HG03558 (cell line): ENCODE measurements at regions not wholly inside any gene's neighbourhood (a gene's known extent, or its start where the extent isn't known, plus 50 kb on each side); places are given as distances from the start of the nearest gene placed in this dataset.
"Not testable (repeated sequence)": the region's sequence is repeated elsewhere in the genome, so short reads cannot be mapped to it uniquely, and the experiment has no call there.

Source experiments
- ATAC-seq: cut with Tn5 transposase; IDR thresholded peaks from one replicate; pipeline ENCODE4 v1.9.1; 2021; ENCODE audit warnings: moderate number of reproducible peaks; ENCODE audit not compliant: unreplicated experiment; ENCODE audit errors: extremely low read depth

DNA sequence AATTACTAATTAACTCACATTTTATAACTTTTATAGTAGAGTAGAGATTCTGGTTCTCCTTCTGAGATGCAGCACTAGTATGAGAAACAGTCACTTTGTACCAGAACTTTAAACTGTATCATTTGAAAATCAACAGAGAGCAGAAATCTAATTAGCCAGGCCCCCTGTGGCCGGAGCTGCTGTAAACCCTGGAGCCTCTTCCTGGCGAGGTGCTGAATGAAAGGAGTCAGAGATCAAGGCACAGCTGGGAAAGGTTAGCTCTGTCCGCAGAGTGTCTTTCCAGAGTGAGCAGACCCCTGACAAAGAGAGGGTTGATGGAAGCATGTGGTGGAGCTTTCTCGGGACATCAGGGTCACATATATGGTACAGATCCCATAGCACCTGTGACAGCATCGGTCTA lies 703.8 kb downstream of the RFPL4B start:
- ATAC-seq: no peak

DNA sequence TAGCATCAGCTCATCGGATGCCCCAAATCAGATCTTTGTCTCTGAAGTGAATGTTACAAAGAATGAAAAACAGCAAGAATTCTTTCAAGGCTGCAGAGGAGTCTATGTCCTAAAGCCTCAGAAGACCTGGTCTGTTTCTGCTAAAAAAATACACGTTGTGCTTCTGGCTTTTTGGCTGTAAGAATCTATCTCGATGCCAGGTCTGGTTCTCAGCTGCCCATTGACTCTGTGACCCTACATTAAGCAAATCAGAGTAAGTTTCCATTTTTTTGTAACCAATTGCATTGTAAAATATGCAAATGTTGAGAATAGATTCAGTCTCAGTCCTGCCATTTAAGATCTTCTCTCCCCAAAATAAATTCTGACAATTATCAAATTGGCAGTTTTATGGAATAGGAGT lies 705.4 kb downstream of the RFPL4B start:
- no peak for ATAC-seq

DNA sequence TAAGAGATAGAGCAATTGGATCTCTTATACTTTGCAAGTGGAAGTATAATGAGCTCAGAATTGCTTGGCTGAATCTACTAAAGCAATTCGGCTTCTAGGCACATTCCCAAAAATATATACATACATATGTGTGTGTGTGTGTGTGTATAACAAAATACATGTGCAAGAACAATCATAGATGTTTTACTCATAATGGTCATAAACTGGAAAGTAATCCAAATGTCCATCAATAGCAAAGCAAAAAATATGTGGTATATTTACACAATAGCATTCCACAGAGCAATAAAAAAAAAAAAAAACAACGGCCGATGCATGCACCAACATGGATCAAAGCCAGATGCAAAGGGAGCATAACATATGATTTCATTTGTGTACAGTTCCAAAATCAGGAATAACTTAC lies 707.9 kb downstream of the RFPL4B start:
- ATAC-seq: no peak

DNA sequence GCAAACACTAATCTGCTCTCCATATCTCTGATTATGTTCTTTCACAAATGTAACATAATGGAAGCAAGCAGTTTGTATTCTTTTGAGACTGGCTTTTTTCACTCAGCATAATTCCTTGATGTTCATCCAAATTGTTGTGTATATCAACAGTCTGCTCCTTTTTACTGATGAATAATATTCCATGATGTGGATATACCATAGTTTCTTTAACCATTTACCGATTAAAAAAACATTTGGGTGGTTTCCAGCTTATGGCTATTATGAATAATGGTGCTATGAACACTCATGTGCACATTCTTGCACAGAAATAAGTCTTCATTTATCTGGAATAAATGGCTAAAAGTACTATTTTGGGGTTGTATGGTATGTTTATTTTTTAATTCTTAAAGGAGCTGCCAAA lies 708.9 kb downstream of the RFPL4B start:
- ATAC-seq: no peak

DNA sequence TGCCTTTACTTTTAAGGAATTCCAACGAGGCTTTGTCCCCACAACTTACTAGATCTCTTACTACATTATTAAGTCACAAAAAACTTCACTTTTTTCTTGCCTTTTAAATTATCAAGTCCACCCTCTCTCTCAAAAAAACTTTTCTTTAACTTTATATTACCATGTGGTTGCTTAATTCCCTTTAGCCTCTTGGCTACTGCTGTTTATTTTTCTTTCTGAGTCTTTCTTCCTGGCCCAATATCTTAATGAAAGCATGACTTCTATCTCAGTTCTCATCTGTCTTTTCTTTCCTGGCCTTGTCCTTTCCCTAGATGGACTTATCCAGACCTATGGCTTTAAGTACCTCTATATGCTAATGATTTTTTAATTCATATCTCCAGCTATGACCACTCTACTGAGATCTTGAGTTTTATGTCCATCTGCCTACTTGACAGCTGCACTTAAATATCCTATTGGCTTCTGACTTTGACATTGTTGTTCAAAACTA lies 710.5 kb downstream of the RFPL4B start:
- no peak for ATAC-seq

DNA sequence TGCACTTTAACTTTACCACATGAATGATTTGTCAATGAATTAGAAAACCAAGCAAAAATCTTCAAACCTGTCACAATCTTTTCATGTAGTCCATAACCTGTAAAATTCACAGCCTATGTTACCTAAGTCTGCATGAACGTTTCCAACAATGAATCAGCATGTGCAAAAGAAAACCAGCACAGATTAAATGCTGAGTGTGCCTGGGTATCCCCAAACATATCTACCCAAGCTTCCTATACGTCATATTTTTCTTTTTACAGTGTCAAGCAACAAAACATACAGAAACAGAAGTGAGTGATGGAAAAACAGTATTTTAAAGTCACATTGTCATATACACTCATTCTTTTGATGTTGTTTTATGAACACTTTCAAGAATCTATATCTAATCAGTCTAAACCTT lies 713.5 kb downstream of the RFPL4B start:
- no peak for ATAC-seq

DNA sequence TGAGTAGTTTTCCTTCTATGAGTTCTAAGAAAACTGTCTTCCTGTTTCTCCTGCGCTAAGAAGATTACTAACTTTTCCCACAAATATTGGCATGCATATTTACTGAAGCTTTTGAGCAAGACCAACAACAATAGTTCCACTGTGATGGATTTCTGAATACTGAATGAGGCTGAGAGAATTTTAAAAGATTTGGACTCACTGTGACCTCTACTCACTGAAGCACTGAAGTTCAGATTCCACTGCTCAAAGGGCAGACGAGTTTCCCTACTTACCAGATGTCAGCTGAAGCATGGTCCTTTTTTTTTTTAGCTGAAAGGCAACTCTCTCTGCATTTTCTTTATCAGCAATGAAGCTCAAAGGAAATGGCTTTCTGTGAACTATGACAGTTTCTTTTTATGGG lies 718.5 kb downstream of the RFPL4B start:
- ATAC-seq: no peak

DNA sequence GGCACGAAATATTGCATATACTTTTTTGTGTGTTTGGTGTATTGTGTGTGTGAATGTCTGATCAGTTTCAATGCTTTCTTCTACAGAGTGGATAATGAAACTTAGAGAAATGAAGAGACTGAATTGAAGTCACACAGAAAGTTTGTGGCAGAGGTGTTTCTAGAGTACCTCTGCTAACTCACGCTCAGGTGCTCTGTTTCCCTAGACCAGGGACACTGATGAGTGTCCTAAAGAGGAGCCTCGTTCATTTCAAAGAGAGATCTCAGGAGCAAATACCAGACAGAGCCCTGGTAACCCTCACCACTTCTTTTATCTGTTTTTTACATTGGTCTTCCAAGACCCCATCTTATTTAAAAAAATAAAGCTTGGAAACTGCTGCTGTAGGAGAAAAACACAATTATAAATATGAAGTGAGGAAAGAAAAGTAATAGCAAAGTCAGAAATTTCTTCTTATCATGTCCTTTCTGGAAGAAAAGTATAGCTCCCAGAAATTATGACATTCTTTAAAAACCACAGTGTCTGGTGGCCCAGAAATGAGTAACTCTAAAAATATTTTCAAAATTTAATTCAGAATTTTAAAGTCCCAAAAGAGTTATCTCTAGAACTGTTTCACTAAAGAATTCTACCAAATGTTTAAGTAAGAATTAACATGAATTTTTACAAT lies 720.6 kb downstream of the RFPL4B start:
- ATAC-seq: no peak

DNA sequence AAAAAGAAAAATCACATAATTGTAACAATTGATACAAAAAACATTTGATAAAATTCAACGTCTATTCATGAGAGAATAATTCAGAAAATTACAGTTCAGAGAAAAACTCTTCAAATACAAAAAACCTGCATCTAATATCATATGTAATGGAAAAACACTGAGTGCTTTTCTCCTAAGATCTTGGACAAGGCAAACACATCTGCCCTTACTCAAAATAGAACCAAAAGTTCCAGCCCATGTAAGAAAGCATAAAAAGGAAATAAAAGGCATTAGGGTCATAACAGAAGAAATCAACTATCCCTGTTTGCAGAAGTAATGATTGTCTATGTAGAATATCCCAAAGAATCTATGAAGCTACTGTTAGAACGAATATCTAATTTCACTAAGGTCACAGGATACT lies 721.4 kb downstream of the RFPL4B start:
- no peak for ATAC-seq

DNA sequence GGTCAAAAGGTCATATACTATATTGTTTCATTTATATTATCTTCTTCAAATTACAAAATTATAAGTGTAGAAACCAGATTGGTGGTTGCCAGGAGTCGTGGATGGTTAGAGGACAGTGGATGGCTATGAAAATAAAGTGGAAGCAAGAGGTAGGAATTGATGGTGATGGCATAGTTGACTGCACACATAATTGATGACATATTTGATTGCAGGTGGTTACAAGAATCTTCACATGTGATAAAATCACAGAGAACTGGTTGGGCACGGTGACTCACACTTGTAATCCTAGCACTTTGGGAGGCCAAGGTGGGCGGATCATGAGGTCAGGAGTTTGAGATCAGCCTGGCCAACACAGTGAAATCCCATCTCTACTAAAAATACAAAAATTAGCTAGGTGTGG lies 723.6 kb downstream of the RFPL4B start:
- not testable (repeated sequence) for ATAC-seq

DNA sequence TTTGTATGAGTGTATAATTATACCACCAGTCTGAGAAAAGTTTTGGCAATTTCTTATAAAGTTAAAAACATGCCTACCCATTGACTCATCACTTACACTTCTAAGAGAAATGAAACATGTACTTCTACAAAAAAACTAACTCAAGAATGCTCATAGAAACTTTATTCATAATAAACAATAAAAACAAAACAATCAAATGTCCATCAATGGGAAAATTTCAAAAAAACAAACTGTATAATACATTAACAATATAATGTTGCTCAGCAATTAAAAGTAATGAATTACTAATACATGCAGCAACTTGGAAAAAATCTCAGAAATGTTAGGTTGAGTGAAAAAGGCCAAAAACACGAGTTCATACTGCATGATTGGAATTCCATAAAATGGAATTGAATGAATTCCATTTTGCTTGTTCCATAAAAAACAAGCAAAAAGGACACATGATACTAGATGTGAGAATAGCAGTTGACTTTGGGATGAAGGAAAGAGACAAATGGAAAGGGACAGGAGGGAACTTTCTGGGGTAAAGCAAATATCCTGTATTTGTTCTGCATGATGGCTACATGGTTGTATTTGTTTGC lies 726.6 kb downstream of the RFPL4B start:
- no peak for ATAC-seq

DNA sequence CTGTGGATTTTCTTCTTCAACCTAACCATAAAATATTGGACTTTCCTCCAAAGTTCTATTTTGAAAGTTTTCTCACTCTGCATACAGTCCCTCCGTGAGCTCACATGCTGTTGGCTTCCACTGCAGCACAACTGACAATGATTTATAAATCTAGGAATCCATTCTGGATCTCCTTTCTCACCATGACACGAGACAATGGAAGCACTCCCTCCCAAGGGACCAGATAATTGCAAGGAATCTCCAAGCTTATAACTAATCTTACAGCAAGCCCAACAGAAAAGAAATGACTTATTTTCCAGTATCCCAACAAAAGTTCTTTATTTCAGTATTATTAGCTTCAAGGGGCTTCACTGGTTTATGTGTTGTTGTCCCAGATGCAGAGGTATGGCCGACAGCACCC lies 729.0 kb downstream of the RFPL4B start:
- no peak for ATAC-seq

DNA sequence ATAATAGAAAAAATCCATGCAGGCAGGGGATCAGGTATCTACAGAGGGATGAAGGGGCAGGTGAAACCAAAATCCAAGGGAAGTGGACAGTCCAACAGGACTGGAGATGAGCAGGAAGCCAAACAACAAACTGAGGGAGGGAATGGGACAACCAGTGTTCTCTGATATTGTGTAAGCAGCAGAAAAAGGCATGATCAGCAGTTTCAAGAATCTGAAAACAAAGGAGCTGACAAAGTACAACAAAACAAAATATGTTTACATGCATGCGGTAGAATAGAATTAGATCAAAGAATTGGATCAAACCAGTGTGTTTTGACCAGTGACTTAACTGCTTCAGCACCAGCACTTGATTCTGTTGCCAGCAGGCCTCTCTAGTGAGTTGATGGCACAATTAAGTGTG lies 729.7 kb downstream of the RFPL4B start:
- no peak for ATAC-seq

DNA sequence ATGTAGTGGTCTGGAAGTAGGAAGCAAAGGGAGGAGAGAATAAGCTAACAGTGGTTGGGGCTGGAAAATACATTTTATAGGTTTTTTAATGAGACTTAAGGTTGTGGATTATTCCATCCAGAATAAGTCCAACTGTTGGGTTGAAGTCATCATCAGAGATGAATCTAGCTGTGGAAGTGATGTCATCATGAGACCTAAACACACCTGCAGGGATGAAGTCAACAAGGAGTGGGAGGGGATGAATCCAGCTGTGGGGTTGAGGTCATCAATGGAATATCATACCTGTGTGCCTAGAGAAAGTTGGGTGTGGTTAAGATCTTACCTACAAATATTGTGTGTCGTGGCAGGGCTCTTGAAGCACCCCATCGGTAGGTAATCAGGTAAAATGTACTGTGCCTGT lies 730.7 kb downstream of the RFPL4B start:
- no peak for ATAC-seq

DNA sequence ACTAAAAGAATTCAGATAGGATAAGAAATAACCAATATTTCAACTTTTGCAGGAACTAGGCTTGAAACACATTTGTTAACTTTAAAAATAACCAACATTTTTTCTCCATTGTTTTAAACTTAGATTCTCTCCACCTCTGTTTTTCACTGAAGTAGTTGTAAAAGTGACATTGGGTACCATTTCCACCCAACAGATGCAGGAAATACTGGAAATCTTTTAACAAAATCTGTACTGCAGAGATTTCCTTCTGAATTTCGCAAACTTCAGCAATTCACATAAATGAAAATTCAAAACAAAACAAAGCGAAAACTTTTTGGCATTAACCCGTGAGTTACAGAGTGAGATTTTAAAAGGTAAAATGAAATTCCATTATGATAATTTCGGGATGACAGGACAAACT lies 731.7 kb downstream of the RFPL4B start:
- no peak for ATAC-seq

DNA sequence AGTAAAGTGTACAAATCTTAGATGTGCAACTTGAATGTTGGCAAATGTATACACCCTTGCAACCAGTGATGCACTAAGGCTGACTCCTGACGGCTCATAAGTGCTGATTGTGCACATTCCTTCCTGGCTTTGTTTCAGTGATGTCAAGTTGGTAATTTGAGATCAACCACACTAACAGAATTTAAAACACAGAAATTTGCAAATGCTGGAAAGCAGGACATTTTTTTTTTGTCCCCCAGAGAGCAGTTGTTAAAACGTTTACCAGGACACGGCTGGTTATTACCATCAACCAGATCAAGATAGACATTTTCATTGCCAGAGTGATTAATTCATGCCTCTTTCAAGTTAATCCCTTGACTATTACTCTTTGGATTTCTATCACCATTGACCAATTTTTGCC lies 735.6 kb downstream of the RFPL4B start:
- no peak for ATAC-seq

DNA sequence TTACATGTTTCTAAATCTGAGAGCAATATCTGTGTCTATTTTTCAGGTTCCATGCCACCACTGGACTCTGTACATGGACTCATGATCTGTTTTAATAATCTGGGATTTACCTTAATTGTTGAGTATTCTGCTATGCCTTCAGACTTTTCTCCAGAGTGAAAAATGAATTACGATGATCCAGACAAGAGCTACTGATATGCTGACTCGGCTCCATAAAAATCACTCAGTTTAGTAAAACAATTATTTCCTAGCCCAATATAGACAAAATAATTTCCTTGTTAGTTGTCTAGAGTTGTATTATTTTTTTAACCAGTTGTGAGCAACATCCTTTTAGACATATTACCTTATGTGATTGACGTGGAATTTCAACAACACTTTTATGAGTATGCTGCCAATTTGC lies 736.8 kb downstream of the RFPL4B start:
- no peak for ATAC-seq

DNA sequence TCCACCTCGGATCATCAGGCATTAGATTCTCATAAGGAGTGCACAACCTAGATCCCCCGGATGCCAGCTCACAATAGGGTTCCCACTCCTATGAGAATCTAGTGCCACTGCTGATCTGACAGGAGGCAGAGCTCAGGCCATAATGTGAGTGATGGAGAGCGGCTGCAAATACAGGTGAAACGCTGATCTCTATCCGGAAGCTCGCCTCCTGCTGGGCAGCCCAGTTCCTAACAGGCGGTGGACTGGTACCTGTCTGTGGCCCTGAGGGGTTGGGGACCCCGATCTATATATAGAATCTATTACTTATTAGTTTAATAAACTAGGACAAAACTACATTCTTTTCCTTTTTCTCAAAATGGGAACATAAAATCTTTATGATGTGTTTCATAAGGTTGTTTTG lies 741.9 kb downstream of the RFPL4B start:
- no peak for ATAC-seq

DNA sequence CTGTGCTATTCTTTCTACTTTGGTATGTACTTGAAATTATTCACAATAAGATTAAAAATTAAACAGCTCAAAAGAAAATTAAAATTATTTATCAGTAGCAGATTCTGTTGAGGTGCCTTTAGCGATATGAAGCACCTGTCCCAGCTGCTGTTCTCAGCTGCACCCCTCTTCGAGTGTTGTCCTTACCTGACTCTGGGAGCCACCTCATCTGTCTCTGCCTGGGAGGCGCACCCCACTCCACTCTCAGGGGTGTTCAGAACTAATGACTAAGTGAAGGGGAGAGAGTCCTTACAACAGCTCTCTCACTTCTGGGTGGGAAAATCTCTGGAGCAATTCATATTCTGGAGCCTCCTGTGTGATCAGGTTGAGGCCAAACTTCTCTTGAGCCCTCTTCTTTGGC lies 745.7 kb downstream of the RFPL4B start:
- no peak for ATAC-seq

DNA sequence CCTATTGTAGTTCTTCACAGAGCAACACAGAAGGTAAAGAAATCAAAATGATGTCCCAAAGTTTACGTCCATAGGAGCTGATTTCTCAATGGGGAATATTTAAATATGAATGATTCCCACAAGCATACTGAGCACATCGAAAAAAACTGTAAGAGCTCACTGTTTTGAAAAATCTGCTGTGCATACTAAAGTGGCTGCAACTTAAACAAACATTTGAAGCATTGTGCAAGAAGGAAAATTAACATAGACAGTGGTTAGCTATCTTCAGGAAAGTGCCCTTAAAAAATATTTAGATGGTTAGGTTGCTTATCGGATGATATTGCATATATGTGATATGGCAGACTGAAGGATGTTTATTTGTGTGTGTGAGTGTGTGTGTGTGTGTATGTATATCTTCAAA lies 747.6 kb downstream of the RFPL4B start:
- no peak for ATAC-seq

DNA sequence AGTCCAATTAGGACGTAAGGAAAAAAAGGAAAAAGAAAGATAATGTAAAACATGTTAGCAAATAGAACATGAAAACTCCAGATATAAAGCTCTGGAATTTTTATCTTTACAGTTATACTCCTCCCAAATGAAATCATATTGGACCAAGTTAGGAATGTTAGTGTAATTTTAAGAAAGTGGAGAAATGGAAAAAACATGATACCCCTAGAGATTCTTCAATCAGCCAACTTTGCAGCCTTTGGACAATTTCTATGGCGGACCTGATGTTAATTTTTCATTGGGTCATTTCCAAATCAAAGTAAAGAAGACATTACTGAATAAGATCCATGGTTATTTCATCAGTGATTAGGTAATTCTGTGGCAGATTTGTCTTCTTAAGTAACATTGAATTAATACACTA lies 748.7 kb downstream of the RFPL4B start:
- no peak for ATAC-seq

DNA sequence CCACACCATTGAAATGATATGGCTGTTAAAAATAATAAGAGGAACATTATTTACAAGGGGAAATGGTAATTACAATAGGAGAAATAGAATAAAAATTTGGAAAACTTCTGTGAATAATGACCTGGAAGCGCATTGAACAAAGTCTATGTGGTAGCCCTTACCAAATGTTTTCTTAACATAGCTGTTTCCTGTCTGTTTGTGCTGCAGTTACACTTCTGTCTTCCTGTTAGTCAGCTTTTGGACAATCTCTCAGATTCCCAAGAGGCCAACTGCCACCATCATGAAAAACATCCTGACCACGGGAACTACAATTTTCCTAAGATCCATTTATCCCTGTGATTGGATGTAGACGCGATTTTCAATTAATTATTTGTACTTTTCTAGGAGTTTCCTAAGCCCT lies 754.4 kb upstream of the MARCKS start:
- ATAC-seq: no peak
